ENCODE measurements at regions not wholly inside any gene's neighbourhood (a gene's known extent, or its start where the extent isn't known, plus 50 kb on each side); places are given as distances from the start of the nearest gene placed in this dataset.

DNA sequence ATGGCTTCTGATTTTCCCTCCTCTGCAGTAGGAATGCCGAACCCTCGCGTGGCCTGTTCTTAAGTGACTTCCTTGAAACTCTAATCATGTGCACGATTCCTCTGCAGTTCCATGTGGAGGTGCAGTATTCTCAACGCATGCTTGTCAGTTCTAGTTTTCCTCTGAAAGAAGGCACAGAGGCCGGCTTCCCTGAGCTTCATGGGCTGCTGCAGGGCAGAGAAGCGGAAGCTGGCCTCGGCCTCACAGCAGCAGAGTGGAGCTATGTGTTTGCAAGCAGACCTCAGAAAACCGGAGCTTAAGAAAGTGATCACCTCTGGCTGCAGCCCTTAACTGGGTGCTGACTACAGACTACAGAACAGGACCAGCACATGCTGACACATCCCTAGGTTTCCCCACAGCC lies 500.7 kb downstream of the GRIN2A start:
- TF ChIP-seq, protein P1, sequence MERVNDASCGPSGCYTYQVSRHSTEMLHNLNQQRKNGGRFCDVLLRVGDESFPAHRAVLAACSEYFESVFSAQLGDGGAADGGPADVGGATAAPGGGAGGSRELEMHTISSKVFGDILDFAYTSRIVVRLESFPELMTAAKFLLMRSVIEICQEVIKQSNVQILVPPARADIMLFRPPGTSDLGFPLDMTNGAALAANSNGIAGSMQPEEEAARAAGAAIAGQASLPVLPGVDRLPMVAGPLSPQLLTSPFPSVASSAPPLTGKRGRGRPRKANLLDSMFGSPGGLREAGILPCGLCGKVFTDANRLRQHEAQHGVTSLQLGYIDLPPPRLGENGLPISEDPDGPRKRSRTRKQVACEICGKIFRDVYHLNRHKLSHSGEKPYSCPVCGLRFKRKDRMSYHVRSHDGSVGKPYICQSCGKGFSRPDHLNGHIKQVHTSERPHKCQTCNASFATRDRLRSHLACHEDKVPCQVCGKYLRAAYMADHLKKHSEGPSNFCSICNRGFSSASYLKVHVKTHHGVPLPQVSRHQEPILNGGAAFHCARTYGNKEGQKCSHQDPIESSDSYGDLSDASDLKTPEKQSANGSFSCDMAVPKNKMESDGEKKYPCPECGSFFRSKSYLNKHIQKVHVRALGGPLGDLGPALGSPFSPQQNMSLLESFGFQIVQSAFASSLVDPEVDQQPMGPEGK (CRISPR knock-in tag; IDR thresholded peaks at IDR 0.05; ENCODE audit: borderline replicate concordance) = no peak
- TF ChIP-seq ZFP30 (CRISPR knock-in tag; IDR thresholded peaks at IDR 0.05) (no peak), TCF4 (CRISPR knock-in tag; IDR thresholded peaks at IDR 0.05; ENCODE audit: borderline replicate concordance) (no peak), BACH2 (CRISPR knock-in tag; IDR thresholded peaks at IDR 0.05; ENCODE audit: borderline replicate concordance) (no peak), SNAI2 (CRISPR knock-in tag; IDR thresholded peaks at IDR 0.05) (no peak), RARB (CRISPR knock-in tag; IDR thresholded peaks at IDR 0.05) (no peak), TOX (CRISPR knock-in tag; IDR thresholded peaks at IDR 0.05; ENCODE audit: borderline replicate concordance) (no peak), ESRRG (CRISPR knock-in tag; IDR thresholded peaks at IDR 0.05) (no peak), ZNF8 (CRISPR knock-in tag; IDR thresholded peaks at IDR 0.05) (no peak), GLIS3 (CRISPR knock-in tag; IDR thresholded peaks at IDR 0.05) (no peak), OSR1 (CRISPR knock-in tag; IDR thresholded peaks at IDR 0.05) (no peak)
- TF ChIP-seq, protein P2, sequence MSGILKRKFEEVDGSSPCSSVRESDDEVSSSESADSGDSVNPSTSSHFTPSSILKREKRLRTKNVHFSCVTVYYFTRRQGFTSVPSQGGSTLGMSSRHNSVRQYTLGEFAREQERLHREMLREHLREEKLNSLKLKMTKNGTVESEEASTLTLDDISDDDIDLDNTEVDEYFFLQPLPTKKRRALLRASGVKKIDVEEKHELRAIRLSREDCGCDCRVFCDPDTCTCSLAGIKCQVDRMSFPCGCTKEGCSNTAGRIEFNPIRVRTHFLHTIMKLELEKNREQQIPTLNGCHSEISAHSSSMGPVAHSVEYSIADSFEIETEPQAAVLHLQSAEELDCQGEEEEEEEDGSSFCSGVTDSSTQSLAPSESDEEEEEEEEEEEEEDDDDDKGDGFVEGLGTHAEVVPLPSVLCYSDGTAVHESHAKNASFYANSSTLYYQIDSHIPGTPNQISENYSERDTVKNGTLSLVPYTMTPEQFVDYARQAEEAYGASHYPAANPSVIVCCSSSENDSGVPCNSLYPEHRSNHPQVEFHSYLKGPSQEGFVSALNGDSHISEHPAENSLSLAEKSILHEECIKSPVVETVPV (CRISPR knock-in tag; IDR thresholded peaks at IDR 0.05) = no peak
- TF ChIP-seq, protein P3, sequence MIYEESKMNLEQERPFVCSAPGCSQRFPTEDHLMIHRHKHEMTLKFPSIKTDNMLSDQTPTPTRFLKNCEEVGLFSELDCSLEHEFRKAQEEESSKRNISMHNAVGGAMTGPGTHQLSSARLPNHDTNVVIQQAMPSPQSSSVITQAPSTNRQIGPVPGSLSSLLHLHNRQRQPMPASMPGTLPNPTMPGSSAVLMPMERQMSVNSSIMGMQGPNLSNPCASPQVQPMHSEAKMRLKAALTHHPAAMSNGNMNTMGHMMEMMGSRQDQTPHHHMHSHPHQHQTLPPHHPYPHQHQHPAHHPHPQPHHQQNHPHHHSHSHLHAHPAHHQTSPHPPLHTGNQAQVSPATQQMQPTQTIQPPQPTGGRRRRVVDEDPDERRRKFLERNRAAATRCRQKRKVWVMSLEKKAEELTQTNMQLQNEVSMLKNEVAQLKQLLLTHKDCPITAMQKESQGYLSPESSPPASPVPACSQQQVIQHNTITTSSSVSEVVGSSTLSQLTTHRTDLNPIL (CRISPR knock-in tag; IDR thresholded peaks at IDR 0.05; ENCODE audit: low read depth) = no peak
- ATAC-seq = no peak

DNA sequence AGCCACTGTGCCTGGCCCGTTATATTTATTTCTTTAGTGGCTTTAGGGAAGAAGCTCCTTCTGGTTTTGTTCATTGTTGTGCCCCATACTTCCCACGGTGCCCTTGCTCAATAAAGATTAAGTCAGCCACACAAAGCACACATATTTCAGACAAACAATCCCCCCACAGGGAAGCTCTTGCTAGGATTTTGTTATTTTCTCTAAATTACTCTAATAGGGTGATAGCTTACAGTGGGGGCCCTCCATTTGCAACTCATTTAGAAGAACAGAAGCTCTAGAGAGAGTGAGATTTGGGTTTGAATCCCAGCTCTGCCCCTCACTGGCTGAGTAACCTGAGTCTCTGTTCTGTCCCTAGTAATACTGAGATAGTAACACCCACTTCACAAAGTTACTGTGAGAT lies 499.9 kb downstream of the GRIN2A start:
- ATAC-seq = no peak
- TF ChIP-seq GLIS3 (CRISPR knock-in tag; IDR thresholded peaks at IDR 0.05) (no peak), ZC3H10 (CRISPR knock-in tag; IDR thresholded peaks at IDR 0.05) (no peak), TCF4 (CRISPR knock-in tag; IDR thresholded peaks at IDR 0.05; ENCODE audit: borderline replicate concordance) (no peak), ESRRG (CRISPR knock-in tag; IDR thresholded peaks at IDR 0.05) (no peak), ZNF565 (CRISPR knock-in tag; conservative IDR thresholded peaks at IDR 0.05; ENCODE audit: low read depth) (no peak), ISL1 (CRISPR knock-in tag; IDR thresholded peaks at IDR 0.05) (no peak), POU6F1 (CRISPR knock-in tag; IDR thresholded peaks at IDR 0.05; ENCODE audit: borderline replicate concordance, low read depth) (no peak), PPARA (CRISPR knock-in tag; IDR thresholded peaks at IDR 0.05; ENCODE audit: borderline replicate concordance) (no peak), SNAI2 (CRISPR knock-in tag; IDR thresholded peaks at IDR 0.05) (no peak), ZFP3 (CRISPR knock-in tag; IDR thresholded peaks at IDR 0.05) (no peak), RARB (CRISPR knock-in tag; IDR thresholded peaks at IDR 0.05) (no peak), ZFP30 (CRISPR knock-in tag; IDR thresholded peaks at IDR 0.05) (no peak), TSHZ2 (CRISPR knock-in tag; IDR thresholded peaks at IDR 0.05) (no peak)
- TF ChIP-seq, protein P3 (CRISPR knock-in tag; IDR thresholded peaks at IDR 0.05; ENCODE audit: low read depth) = no peak
- TF ChIP-seq, protein P2 (CRISPR knock-in tag; IDR thresholded peaks at IDR 0.05) = no peak
- TF ChIP-seq, protein P1 (CRISPR knock-in tag; IDR thresholded peaks at IDR 0.05; ENCODE audit: borderline replicate concordance) = no peak

Measured in SK-N-SH treated with all-trans-retinoic acid at 6 μM for 48 hours (cell line).